ENCODE measurements at regions not wholly inside any gene's neighbourhood (a gene's known extent, or its start where the extent isn't known, plus 50 kb on each side); places are given as distances from the start of the nearest gene placed in this dataset.
"Not testable (repeated sequence)": the region's sequence is repeated elsewhere in the genome, so short reads cannot be mapped to it uniquely, and the experiment has no call there.

DNA sequence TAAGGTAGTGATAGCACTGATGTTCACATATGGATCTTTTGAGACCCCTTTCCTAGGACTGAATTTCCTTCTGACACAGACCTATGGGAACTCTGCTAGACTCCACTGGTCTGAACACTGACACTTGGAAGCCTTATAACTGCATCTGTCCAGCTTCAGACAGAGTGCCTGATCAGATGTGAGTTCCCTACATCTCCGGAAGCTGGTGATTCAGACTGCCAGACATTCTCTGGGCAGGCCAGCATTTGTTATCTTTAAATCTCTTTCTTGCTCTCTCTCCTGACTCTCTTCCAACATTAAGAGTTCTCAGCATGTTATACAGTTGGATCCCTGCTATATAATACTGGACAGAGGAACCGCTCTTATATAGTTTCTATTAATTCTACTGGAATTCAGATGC, 408.5 kb downstream of the ZEB2 start:
- ChIA-PET POLR2A (no interaction called here), CTCF (no interaction called here)

DNA sequence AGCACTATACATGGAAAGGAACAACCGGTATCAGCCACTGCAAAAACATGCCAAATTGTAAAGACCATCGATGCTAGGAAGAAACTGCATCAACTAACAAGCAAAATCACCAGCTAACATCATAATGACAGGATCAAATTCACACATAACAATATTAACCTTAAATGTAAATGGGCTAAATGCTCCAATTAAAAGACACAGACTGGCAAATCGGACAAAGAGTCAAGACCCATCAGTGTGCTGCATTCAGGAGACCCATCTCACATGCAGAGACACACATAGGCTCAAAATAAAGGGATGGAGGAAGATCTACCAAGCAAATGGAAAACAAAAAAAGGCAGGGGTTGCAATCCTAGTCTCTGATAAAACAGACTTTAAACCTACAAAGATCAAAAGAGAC, 413.8 kb downstream of the ZEB2 start:
- POLR2A ChIA-PET; H3K9me3 ChIP-seq (ENCODE audit: control insufficient read depth, insufficient read depth, low read depth, low read length); CTCF ChIA-PET; H3K36me3 ChIP-seq (ENCODE audit: control insufficient read depth in 2 of 2, insufficient read depth in 1 of 2, low read length in 2 of 2); H3K4me1 ChIP-seq (ENCODE audit: control insufficient read depth, insufficient read depth, low read length); H3K27ac ChIP-seq (ENCODE audit: extremely low read depth, low read depth, low read length); H3K4me3 ChIP-seq (ENCODE audit: low read depth, low read length): not testable (repeated sequence)
- peak; percentile 67 for TF ChIP-seq ZNF529 (tag by site-specific recombination; IDR thresholded peaks at IDR 0.05; ENCODE audit: insufficient replicate concordance)

More for the DNA sequence above, 408.5 kb downstream of the ZEB2 start:
- Histone ChIP-seq H3K36me3 (ENCODE audit: control insufficient read depth in 2 of 2, insufficient read depth in 1 of 2, low read length in 2 of 2) (no peaks in the 10 kb centered on the region), H3K4me1 (ENCODE audit: control insufficient read depth, insufficient read depth, low read length) (0 out of 2 replicates have a peak, but pooled peaks cover 2% of the 10 kb centered on the region), H3K4me3 (ENCODE audit: low read depth, low read length) (no peak overlapping the region), H3K9me3 (ENCODE audit: control insufficient read depth, insufficient read depth, low read depth, low read length) (no peaks in the 10 kb centered on the region), H3K27ac (ENCODE audit: extremely low read depth, low read depth, low read length) (no peak overlapping the region)
- TF ChIP-seq PRDM1 (tag by site-specific recombination; IDR thresholded peaks at IDR 0.05): no peak
- no peak for TF ChIP-seq ZNF654 (tag by site-specific recombination; IDR thresholded peaks at IDR 0.05; ENCODE audit: low read depth)
- TF ChIP-seq ZFP3 (tag by site-specific recombination; IDR thresholded peaks at IDR 0.05; ENCODE audit: low read depth): no peak
- no peak for TF ChIP-seq ZBTB17 (tag by site-specific recombination; IDR thresholded peaks at IDR 0.05)

DNA sequence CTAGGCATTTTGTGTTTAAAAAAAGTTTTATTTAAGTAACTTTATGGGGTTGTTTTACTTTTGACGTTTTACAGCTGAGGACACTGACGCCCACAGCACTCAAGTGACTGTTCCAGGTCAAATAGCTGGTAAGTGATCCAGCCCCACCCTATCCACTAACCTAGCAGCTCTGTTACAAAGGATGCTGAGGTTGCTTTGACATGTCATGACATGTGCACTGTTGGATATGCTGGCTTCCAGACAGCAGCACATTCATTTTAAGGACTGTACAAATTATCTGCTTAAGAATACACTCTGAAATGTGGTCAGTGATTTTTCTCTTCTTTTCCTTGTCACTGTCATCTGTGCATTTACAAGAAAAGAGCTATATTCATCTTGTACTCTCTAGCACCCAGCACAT, 417.5 kb downstream of the ZEB2 start:
- CTCF ChIA-PET: no interaction called here
- Histone ChIP-seq H3K4me1 (ENCODE audit: control insufficient read depth, insufficient read depth, low read length) (no peaks in the 10 kb centered on the region), H3K36me3 (ENCODE audit: control insufficient read depth in 2 of 2, insufficient read depth in 1 of 2, low read length in 2 of 2) (no peaks in the 10 kb centered on the region), H3K4me3 (ENCODE audit: low read depth, low read length) (no peak overlapping the region), H3K27ac (ENCODE audit: extremely low read depth, low read depth, low read length) (no peak overlapping the region), H3K9me3 (ENCODE audit: control insufficient read depth, insufficient read depth, low read depth, low read length) (no peaks in the 10 kb centered on the region)
- POLR2A ChIA-PET: no interaction called here
- TF ChIP-seq ZNF791 (tag by site-specific recombination; IDR thresholded peaks at IDR 0.05): no peak
- TF ChIP-seq SCRT2 (tag by site-specific recombination; IDR thresholded peaks at IDR 0.05): no peak
- no peak for TF ChIP-seq YY2 (tag by site-specific recombination; IDR thresholded peaks at IDR 0.05)
- TF ChIP-seq GFI1B (tag by site-specific recombination; IDR thresholded peaks at IDR 0.05): no peak
- no peak for TF ChIP-seq ZNF26 (tag by site-specific recombination; IDR thresholded peaks at IDR 0.05)
- no peak for TF ChIP-seq ZNF157 (tag by site-specific recombination; IDR thresholded peaks at IDR 0.05)
- no peak for TF ChIP-seq ZNF16 (tag by site-specific recombination; IDR thresholded peaks at IDR 0.05; ENCODE audit: low read depth)
- TF ChIP-seq ZFP69B (tag by site-specific recombination; IDR thresholded peaks at IDR 0.05): no peak
- TF ChIP-seq, protein P1, sequence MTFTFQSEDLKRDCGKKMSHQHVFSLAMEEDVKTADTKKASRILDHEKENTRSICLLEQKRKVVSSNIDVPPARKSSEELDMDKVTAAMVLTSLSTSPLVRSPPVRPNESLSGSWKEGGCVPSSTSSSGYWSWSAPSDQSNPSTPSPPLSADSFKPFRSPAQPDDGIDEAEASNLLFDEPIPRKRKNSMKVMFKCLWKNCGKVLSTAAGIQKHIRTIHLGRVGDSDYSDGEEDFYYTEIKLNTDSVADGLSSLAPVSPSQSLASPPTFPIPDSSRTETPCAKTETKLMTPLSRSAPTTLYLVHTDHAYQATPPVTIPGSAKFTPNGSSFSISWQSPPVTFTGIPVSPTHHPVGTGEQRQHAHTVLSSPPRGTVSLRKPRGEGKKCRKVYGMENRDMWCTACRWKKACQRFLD (tag by site-specific recombination; IDR thresholded peaks at IDR 0.05): no peak
- no peak for TF ChIP-seq ZNF792 (tag by site-specific recombination; IDR thresholded peaks at IDR 0.05)
- no peak for TF ChIP-seq ZIC2 (tag by site-specific recombination; IDR thresholded peaks at IDR 0.05)
- TF ChIP-seq ZBTB17 (tag by site-specific recombination; IDR thresholded peaks at IDR 0.05): no peak
- no peak for TF ChIP-seq ZNF132 (tag by site-specific recombination; IDR thresholded peaks at IDR 0.05; ENCODE audit: borderline replicate concordance)
- no peak for TF ChIP-seq ZBTB21 (tag by site-specific recombination; IDR thresholded peaks at IDR 0.05)
- TF ChIP-seq, protein P2, sequence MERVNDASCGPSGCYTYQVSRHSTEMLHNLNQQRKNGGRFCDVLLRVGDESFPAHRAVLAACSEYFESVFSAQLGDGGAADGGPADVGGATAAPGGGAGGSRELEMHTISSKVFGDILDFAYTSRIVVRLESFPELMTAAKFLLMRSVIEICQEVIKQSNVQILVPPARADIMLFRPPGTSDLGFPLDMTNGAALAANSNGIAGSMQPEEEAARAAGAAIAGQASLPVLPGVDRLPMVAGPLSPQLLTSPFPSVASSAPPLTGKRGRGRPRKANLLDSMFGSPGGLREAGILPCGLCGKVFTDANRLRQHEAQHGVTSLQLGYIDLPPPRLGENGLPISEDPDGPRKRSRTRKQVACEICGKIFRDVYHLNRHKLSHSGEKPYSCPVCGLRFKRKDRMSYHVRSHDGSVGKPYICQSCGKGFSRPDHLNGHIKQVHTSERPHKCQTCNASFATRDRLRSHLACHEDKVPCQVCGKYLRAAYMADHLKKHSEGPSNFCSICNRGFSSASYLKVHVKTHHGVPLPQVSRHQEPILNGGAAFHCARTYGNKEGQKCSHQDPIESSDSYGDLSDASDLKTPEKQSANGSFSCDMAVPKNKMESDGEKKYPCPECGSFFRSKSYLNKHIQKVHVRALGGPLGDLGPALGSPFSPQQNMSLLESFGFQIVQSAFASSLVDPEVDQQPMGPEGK (tag by site-specific recombination; IDR thresholded peaks at IDR 0.05): no peak
